ENCODE measurements at regions not wholly inside any gene's neighbourhood (a gene's known extent, or its start where the extent isn't known, plus 50 kb on each side); places are given as distances from the start of the nearest gene placed in this dataset.

DNA sequence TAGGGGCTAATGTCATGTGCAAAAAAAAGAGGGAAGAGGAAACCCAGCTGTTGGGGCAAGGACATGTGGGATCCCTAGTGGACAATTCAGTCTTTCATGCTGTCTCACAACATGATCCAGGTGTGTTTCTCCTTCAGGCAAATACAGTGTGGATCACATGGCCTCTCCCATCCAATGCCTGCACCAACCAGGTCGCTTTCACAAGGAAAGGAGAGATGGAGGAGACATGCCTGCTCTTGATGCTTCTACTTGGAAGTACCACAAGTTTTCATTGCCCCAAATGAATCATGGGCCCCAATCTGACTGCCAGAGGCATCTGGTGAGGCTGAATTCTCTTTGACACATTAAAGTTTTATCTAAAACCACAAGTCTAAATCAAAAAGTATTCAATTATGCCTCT lies 82.1 kb downstream of the DLEU7 start:
- TF ChIP-seq GATA2 (IDR thresholded peaks at IDR 0.05; ENCODE audit: low read depth, low read length) (no peak), GATA3 (IDR thresholded peaks at IDR 0.05; ENCODE audit: low read depth, low read length) (no peak)

Measured in SH-SY5Y (cell line).